ENCODE measurements at regions not wholly inside any gene's neighbourhood (a gene's known extent, or its start where the extent isn't known, plus 50 kb on each side); places are given as distances from the start of the nearest gene placed in this dataset.

DNA sequence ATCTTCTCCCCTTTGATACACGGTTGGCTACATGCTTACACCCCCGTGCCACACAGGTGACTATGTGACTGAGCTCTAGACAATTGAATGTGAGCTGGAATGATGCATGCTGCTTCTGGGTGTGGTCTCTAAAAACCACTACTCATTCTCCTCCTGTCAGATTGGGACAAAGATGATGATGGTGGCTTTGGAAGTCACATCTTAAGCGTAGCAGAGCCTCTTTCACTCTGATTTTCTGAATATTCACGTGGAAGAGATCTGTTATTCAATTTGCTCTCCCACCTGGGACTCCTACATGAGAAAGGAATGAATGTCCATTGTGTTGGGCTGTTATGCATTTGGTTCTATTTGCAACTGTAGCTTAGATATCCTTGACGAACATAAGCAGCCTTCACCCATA, 763.6 kb upstream of the EEF2KMT start:
- Histone ChIP-seq H3K27ac (no peak overlapping the region), H3K4me3 (no peak overlapping the region), H3K9me3 (peaks cover 0 to 3% of the 10 kb centered on the region in 2 donors), H3K4me1 (no peaks in the 10 kb centered on the region), H3K36me3 (no peaks in the 10 kb centered on the region), H3K27me3 (no peaks in the 10 kb centered on the region)
- intact Hi-C loops (cut with DNase I; ENCODE audit: low total_unique reads): no loop called here
- TF ChIP-seq, protein P1, sequence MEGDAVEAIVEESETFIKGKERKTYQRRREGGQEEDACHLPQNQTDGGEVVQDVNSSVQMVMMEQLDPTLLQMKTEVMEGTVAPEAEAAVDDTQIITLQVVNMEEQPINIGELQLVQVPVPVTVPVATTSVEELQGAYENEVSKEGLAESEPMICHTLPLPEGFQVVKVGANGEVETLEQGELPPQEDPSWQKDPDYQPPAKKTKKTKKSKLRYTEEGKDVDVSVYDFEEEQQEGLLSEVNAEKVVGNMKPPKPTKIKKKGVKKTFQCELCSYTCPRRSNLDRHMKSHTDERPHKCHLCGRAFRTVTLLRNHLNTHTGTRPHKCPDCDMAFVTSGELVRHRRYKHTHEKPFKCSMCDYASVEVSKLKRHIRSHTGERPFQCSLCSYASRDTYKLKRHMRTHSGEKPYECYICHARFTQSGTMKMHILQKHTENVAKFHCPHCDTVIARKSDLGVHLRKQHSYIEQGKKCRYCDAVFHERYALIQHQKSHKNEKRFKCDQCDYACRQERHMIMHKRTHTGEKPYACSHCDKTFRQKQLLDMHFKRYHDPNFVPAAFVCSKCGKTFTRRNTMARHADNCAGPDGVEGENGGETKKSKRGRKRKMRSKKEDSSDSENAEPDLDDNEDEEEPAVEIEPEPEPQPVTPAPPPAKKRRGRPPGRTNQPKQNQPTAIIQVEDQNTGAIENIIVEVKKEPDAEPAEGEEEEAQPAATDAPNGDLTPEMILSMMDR (IDR thresholded peaks at IDR 0.05): no peak
- TF ChIP-seq POLR2A (IDR thresholded peaks at IDR 0.05): no peak
- no peak for TF ChIP-seq POLR2AphosphoS5 (IDR thresholded peaks at IDR 0.05)
- no peak for DNase-seq (ENCODE audit: low spot score in 2 of 2)

DNA sequence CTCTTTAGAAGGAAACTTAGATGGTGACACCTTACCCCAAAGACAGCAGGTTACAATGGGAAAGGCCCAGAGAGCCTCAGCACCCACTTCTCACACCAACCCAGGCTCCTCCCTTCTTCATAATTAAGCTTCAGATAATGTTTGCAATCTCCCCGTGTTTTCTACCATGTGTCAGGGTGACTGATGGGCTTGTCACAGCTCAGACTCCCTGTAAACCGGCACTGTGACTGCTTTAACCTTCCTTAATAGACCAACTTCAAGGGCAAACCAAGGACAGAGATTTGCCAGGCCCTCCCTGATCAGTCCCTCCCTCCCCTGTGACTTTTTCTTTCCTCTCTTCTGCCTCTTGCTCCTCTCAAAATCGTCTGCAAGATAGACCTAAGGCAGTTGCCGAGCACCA, 760.6 kb upstream of the EEF2KMT start:
- no peak overlapping the region for H3K4me3 ChIP-seq
- H3K27me3 ChIP-seq: no peaks in the 10 kb centered on the region
- H3K36me3 ChIP-seq: no peaks in the 10 kb centered on the region
- H3K27ac ChIP-seq: no peak overlapping the region
- no peak for DNase-seq (ENCODE audit: low spot score in 2 of 2)
- no peaks in the 10 kb centered on the region for H3K9me3 ChIP-seq
- TF ChIP-seq POLR2AphosphoS5 (IDR thresholded peaks at IDR 0.05) (no peak), POLR2A (IDR thresholded peaks at IDR 0.05) (no peak)
- TF ChIP-seq, protein P1 (IDR thresholded peaks at IDR 0.05): no peak
- intact Hi-C loops (cut with DNase I; ENCODE audit: low total_unique reads): no loop called here
- H3K4me1 ChIP-seq: no peaks in the 10 kb centered on the region

DNA sequence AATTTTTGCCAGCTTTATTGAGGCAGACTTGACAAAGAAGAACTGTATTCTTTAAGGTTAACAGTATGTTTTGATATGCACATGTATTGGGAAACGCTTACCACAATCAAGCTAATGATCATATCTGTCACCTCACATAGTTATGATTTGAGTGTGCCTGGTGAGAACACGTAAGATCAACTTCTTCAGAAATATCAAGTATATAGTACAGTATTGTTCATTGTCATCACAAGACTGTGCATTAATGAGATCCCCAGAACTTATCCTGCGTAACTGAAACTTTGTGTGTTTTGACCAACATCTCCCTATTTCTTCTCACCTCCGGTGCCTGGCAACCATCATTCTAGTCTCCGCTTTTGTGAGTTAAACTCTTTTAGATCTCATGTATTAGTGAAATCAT, 756.4 kb upstream of the EEF2KMT start:
- no peak for DNase-seq (ENCODE audit: low spot score in 2 of 2)
- intact Hi-C loops (cut with DNase I; ENCODE audit: low total_unique reads): no loop called here
- no peaks in the 10 kb centered on the region for H3K9me3 ChIP-seq
- no peaks in the 10 kb centered on the region for H3K36me3 ChIP-seq
- no peak overlapping the region for H3K27ac ChIP-seq
- no peaks in the 10 kb centered on the region for H3K4me1 ChIP-seq
- no peaks in the 10 kb centered on the region for H3K27me3 ChIP-seq
- H3K4me3 ChIP-seq: no peak overlapping the region
- TF ChIP-seq, protein P1 (IDR thresholded peaks at IDR 0.05): no peak
- TF ChIP-seq POLR2AphosphoS5 (IDR thresholded peaks at IDR 0.05): no peak
- no peak for TF ChIP-seq POLR2A (IDR thresholded peaks at IDR 0.05)

DNA sequence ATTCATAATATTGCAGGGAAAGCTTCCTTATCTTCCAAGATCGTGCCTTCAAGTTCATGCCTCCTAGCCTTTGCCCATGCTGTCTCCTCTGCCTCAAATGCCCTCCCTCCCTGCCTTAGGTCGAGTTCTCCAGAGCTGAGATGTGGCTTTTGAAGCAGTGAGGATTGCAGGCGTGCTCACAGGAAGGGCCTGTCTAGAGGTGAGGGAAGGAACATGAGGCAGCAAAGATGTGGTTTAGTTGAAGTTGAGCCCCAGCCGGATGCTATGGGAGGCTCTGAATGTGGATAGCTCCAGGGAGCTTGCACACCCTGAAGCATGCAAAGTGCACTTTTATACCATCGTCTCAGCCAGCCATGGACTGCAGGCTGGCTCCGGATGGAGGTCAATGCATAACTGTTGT, 754.6 kb upstream of the EEF2KMT start:
- no peaks in the 10 kb centered on the region for H3K27me3 ChIP-seq
- TF ChIP-seq, protein P1 (IDR thresholded peaks at IDR 0.05): no peak
- TF ChIP-seq POLR2A (IDR thresholded peaks at IDR 0.05) (no peak), POLR2AphosphoS5 (IDR thresholded peaks at IDR 0.05) (no peak)
- no peak overlapping the region for H3K4me3 ChIP-seq
- no peak for DNase-seq (ENCODE audit: low spot score in 2 of 2)
- no peaks in the 10 kb centered on the region for H3K4me1 ChIP-seq
- no peak overlapping the region for H3K27ac ChIP-seq
- H3K36me3 ChIP-seq: no peaks in the 10 kb centered on the region
- intact Hi-C loops (cut with DNase I; ENCODE audit: low total_unique reads): no loop called here
- H3K9me3 ChIP-seq: no peaks in the 10 kb centered on the region

DNA sequence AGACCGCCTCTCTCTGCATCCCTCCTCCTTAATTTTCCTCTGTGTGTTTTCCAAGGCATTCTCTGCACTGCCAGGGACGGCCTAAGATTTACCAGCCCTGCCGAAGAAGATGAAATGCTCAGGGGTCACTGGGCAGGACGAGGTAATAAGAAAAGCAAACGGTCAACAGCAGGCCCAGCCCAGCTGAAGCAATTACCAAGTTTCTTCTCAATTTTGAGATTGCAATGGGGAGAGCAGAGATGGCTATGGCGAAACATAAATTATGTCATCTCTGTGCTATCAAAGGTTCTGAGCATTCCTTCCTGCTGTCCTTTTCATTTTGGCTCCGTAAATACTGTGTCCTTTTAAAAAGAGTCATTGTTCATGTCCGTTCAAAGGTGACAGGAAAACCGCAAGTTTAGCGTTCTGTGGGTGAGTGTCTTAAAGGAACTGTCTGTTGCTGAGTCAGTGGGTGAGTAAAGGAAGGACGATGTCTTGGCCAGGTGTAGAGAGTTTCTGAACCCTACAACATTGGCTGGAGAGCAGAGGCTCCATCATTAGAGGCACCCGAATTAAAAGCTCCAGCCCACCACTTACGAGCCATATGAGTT, 753.9 kb upstream of the EEF2KMT start:
- no peaks in the 10 kb centered on the region for H3K4me1 ChIP-seq
- TF ChIP-seq POLR2AphosphoS5 (IDR thresholded peaks at IDR 0.05): no peak
- no peak for TF ChIP-seq POLR2A (IDR thresholded peaks at IDR 0.05)
- TF ChIP-seq, protein P1 (IDR thresholded peaks at IDR 0.05): no peak
- no peak for DNase-seq (ENCODE audit: low spot score in 2 of 2)
- intact Hi-C loops (cut with DNase I; ENCODE audit: low total_unique reads): no loop called here
- H3K27ac ChIP-seq: no peak overlapping the region
- no peak overlapping the region for H3K4me3 ChIP-seq
- no peaks in the 10 kb centered on the region for H3K27me3 ChIP-seq
- no peaks in the 10 kb centered on the region for H3K36me3 ChIP-seq
- no peaks in the 10 kb centered on the region for H3K9me3 ChIP-seq

All from breast epithelium (tissue), 4 donors.